ENCODE measurements at regions not wholly inside any gene's neighbourhood (a gene's known extent, or its start where the extent isn't known, plus 50 kb on each side); places are given as distances from the start of the nearest gene placed in this dataset.

- no peak for FAIRE-seq
- H3K4me2 ChIP-seq (ENCODE audit: low read depth, low read length): peak overlapping the region; percentile 25; the same call in 1 of the 2 replicates
These were observed 173.3 kb upstream of the WWC1 start for GRCh38 chr5:168118042-168118668.

More at GRCh38 chr5:168118042-168118668, 173.3 kb upstream of the WWC1 start:
- Histone ChIP-seq H4K20me1 (ENCODE audit: insufficient read depth, low read length) (no peaks in the 10 kb centered on the region), H3K4me3 (replicated peaks in 1 of 3; ENCODE audit: insufficient read depth in 1 of 3, low read depth in 2 of 3, low read length in 3 of 3) (peak overlapping the region in 1 of 3 experiments; percentile 5; a peak in 1 of 6 replicates), H3K79me2 (ENCODE audit: insufficient read depth, low read length) (no peaks in the 10 kb centered on the region), H3K36me3 (replicated peaks in 1 of 2; ENCODE audit: control insufficient read depth in 1 of 2, insufficient read depth in 2 of 2, low read length in 2 of 2) (no peaks in the 10 kb centered on the region), H3K9ac (ENCODE audit: insufficient read depth, low read depth, low read length) (no peak overlapping the region), H3K27ac (ENCODE audit: extremely low read length, insufficient read depth, low read length) (no peak overlapping the region), H2AFZ (ENCODE audit: low read length) (no peak overlapping the region), H3K27me3 (ENCODE audit: control insufficient read depth in 1 of 2, insufficient read depth in 2 of 2, low read length in 2 of 2) (no peaks in the 10 kb centered on the region; a peak in 1 of 5 replicates), H3K9me3 (ENCODE audit: low read length) (no peaks in the 10 kb centered on the region), H3K4me1 (ENCODE audit: insufficient read depth, low read length) (no peaks in the 10 kb centered on the region; the same call in 1 of the 2 replicates)
- in situ Hi-C loops (cut with HindIII; ENCODE audit: extremely low pct_ligation_motif_present, low pct_unique_long_range_greater_than_20kb) (loop anchor here (5.0 kb wide), 1 partner anchor 104 kb away; no protein-coding TSS in a partner anchor), intact Hi-C loops (cut with micrococcal nuclease; ENCODE audit: unreplicated experiment) (no loop called here)
- ATAC-seq (peak; percentile 85), DNase-seq (ENCODE audit: low spot score) (no peak)
- BruUV-seq (replicated peaks): no TSS peak
- TF ChIP-seq MTA1 (CRISPR knock-in tag; IDR thresholded peaks at IDR 0.05; ENCODE audit: borderline replicate concordance) (no peak), ISL2 (CRISPR knock-in tag; IDR thresholded peaks at IDR 0.05) (no peak), GATA4 (IDR thresholded peaks at IDR 0.05; ENCODE audit: borderline replicate concordance, low read depth) (no peak), ZNF260 (CRISPR knock-in tag; IDR thresholded peaks at IDR 0.05; ENCODE audit: borderline replicate concordance, low read depth) (no peak), UBTF (CRISPR knock-in tag; IDR thresholded peaks at IDR 0.05) (0 out of 2 replicates have a peak, but pooled peaks have one; percentile 24), ZNF546 (CRISPR knock-in tag; conservative IDR thresholded peaks at IDR 0.05) (no peak), THAP7 (CRISPR knock-in tag; IDR thresholded peaks at IDR 0.05) (no peak), ZNF292 (CRISPR knock-in tag; IDR thresholded peaks at IDR 0.05; ENCODE audit: borderline replicate concordance, low read depth) (peak; percentile 27; the same call in 1 of the 2 replicates), FOSL2 (CRISPR knock-in tag; IDR thresholded peaks at IDR 0.05) (0 out of 2 replicates have a peak, but pooled peaks have one; percentile 8), KLF12 (CRISPR knock-in tag; IDR thresholded peaks at IDR 0.05; ENCODE audit: borderline replicate concordance) (no peak), ZNF687 (CRISPR knock-in tag; IDR thresholded peaks at IDR 0.05) (peak; percentile 21; the same call in 1 of the 2 replicates)
- ChIA-PET CTCF (ENCODE audit: low intra/inter-chr PET ratio, low total read pairs) (no interaction called here), POLR2A (no interaction called here)
- WGBS (ENCODE audit: low lambda C conversion rate): 0% methylated on average over 5 of the region's 16 CpGs
